GM12878 (cell line): ENCODE measurements at regions not wholly inside any gene's neighbourhood (a gene's known extent, or its start where the extent isn't known, plus 50 kb on each side); places are given as distances from the start of the nearest gene placed in this dataset.

ENCODE experiments used
- ATAC-seq: fragments of 200-7000 bp; cut with Tn5 transposase; 3 replicates; pipeline ENCODE4 v1.9.1; 2020; ENCODE audit warnings: mild to moderate bottlenecking, moderate library complexity
- BruUV-seq: library from RNA; stranded (reverse); fragments of 400-500 nt; replicated peaks from 2 replicates; lab custom pipeline; 2021; lab: Mats Ljungman, UMichigan
- CTCF ChIA-PET: fragments of 300-600 bp; sonication (Branson Sonifier 250); formaldehyde crosslinking; extraction: SDS; loops from one replicate; lab custom pipeline; 2021; ENCODE audit warnings: inconsistent platforms; lab: Yijun Ruan, JAX
- POLR2A ChIA-PET: fragments of 350-600 bp; formaldehyde crosslinking; extraction: SDS; loops from one replicate; lab custom pipeline; 2021; ENCODE audit warnings: inconsistent platforms; lab: Charles Lee
- RAD21 ChIA-PET: fragments of 300-600 bp; sonication (Branson Sonifier 250); formaldehyde crosslinking; loops from one replicate; lab custom pipeline; 2023; ENCODE audit warnings: antibody characterized with exemption; ENCODE audit not compliant: unreplicated experiment; lab: Charles Lee
- SMC1A ChIA-PET: fragments of 300-600 bp; sonication (Branson Sonifier 250); formaldehyde crosslinking; loops from one replicate; lab custom pipeline; 2023; ENCODE audit not compliant: unreplicated experiment, uncharacterized antibody; lab: Charles Lee
- DNase-seq: peaks from one replicate; pipeline ENCODE4 v3.0.0-alpha.2; 2011; ENCODE audit warnings: low read depth, low spot score
- FAIRE-seq: peaks from 3 replicates; lab custom pipeline; 2011; peaks lifted over from hg19 to GRCh38; lab: Jason Lieb, UNC
- H2AFZ ChIP-seq: 2 replicates; pipeline ENCODE4 v1.6.0; 2011; ENCODE audit warnings: low read depth, low read length, control low read depth; ENCODE audit not compliant: control insufficient read depth
- H3K27ac ChIP-seq: 2 replicates; pipeline ENCODE4 v1.5.1; 2011; ENCODE audit warnings: control low read depth; ENCODE audit not compliant: control insufficient read depth, insufficient read depth
- H3K27me3 ChIP-seq, 2 experiments: replicated peaks in 1 of 2; 2 replicates each; pipeline versions ENCODE4 v1.6.0 to v1.6.1; 2011; ENCODE audit warnings: low read length in 1 of 2; ENCODE audit not compliant: control insufficient read depth in 2 of 2, insufficient read depth in 2 of 2
- H3K36me3 ChIP-seq, 2 experiments: 2 replicates each; pipeline ENCODE4 v1.5.1; 2011; ENCODE audit warnings: low read length in 1 of 2; ENCODE audit not compliant: control insufficient read depth in 2 of 2, insufficient read depth in 2 of 2
- H3K4me1 ChIP-seq: 2 replicates; pipeline ENCODE4 v1.6.1; 2011; ENCODE audit warnings: mild to moderate bottlenecking, low read length, moderate library complexity, mixed read lengths; ENCODE audit not compliant: control insufficient read depth, insufficient read depth
- H3K4me2 ChIP-seq: 2 replicates; pipeline ENCODE4 v1.6.0; 2011; ENCODE audit warnings: control low read depth; ENCODE audit not compliant: control insufficient read depth, insufficient read depth
- H3K4me3 ChIP-seq: fragments of 200-600 bp; sonication (generic); 2 replicates; pipeline ENCODE4 v1.5.1; 2016
- H3K79me2 ChIP-seq: 2 replicates; pipeline ENCODE4 v1.6.0; 2011; ENCODE audit warnings: low read length; ENCODE audit not compliant: control insufficient read depth, insufficient read depth
- H3K9ac ChIP-seq: 2 replicates; pipeline ENCODE4 v1.8.0; 2011; ENCODE audit warnings: low read length, control low read depth, mixed read lengths; ENCODE audit not compliant: control insufficient read depth, insufficient read depth
- H3K9me3 ChIP-seq: replicated peaks from 3 replicates; pipeline ENCODE4 v1.5.1; 2011; ENCODE audit warnings: mild to moderate bottlenecking, low read length; ENCODE audit not compliant: control insufficient read depth, insufficient read depth
- H4K20me1 ChIP-seq: 2 replicates; pipeline ENCODE4 v1.6.0; 2011; ENCODE audit not compliant: control insufficient read depth, insufficient read depth
- CBX5 ChIP-seq: sonication (generic); IDR thresholded peaks from 2 replicates; pipeline ENCODE4 v1.6.1; 2016; ENCODE audit warnings: low read depth, moderate library complexity, mild to moderate bottlenecking, inconsistent platforms
- EP300 ChIP-seq, 2 experiments: fragments of 150-350 bp in 1 of 2; IDR thresholded peaks; 2 replicates each; pipeline ENCODE4 v1.6.1; 2011 to 2012; ENCODE audit warnings: low read depth in 2 of 2, low read length in 2 of 2, borderline replicate concordance in 1 of 2, improper control_type of control experiment in 1 of 2, inconsistent platforms in 1 of 2; ENCODE audit not compliant: control insufficient read depth in 1 of 2
- GABPA ChIP-seq: IDR thresholded peaks from 2 replicates; pipeline ENCODE4 v1.6.1; 2014; ENCODE audit warnings: antibody characterized with exemption, low read depth, mild to moderate bottlenecking, inconsistent platforms
- HDGF ChIP-seq: fragments of 450-650 bp; IDR thresholded peaks from 2 replicates; pipeline ENCODE4 v1.6.1; 2016; ENCODE audit warnings: antibody characterized with exemption
- IRF4 ChIP-seq: IDR thresholded peaks from 2 replicates; pipeline ENCODE4 v1.6.1; 2011; ENCODE audit warnings: low read depth, low read length
- NR2F1 ChIP-seq: fragments of 450-650 bp; conservative IDR thresholded peaks from 2 replicates; pipeline ENCODE4 v1.6.1; 2017; ENCODE audit warnings: mild to moderate bottlenecking
- POLR2AphosphoS5 ChIP-seq: IDR thresholded peaks from 2 replicates; pipeline ENCODE4 v1.6.1; 2011; ENCODE audit warnings: mild to moderate bottlenecking, low read length, inconsistent platforms
- RFX5 ChIP-seq: IDR thresholded peaks from 2 replicates; pipeline ENCODE4 v1.6.1; 2011; ENCODE audit warnings: low read depth, low read length, improper control_type of control experiment
- RUNX3 ChIP-seq: IDR thresholded peaks from 2 replicates; pipeline ENCODE4 v1.6.1; 2012; ENCODE audit warnings: low read length, inconsistent platforms
- SRF ChIP-seq, 2 experiments: IDR thresholded peaks; 2 replicates each; pipeline ENCODE4 v1.6.1; 2011; ENCODE audit warnings: low read depth in 2 of 2, low read length in 2 of 2, mild to moderate bottlenecking in 1 of 2, moderate library complexity in 1 of 2
- SUZ12 ChIP-seq: fragments of 200-600 bp; sonication (generic); IDR thresholded peaks from one replicate; pipeline ENCODE4 v1.6.1; 2018; ENCODE audit warnings: antibody characterized with exemption, mild to moderate bottlenecking; ENCODE audit not compliant: unreplicated experiment
- TCF12 ChIP-seq: IDR thresholded peaks from 2 replicates; pipeline ENCODE4 v1.6.1; 2011; ENCODE audit warnings: low read depth, mild to moderate bottlenecking, low read length
- WRNIP1 ChIP-seq: IDR thresholded peaks from 2 replicates; pipeline ENCODE4 v1.6.1; 2011; ENCODE audit warnings: low read depth, low read length, improper control_type of control experiment, borderline replicate concordance
- ZNF384 ChIP-seq: IDR thresholded peaks from 2 replicates; pipeline ENCODE4 v1.6.1; 2012; ENCODE audit warnings: low read depth, mild to moderate bottlenecking, low read length, improper control_type of control experiment, borderline replicate concordance
- WGBS: methylation state at CpG from one replicate; pipeline ENCODE4 v1.1.6; 2016; ENCODE audit warnings: low lambda C conversion rate; ENCODE audit not compliant: insufficient replicate concordance, insufficient coverage; ENCODE audit errors: missing lambda C conversion rate; 5-methylcytosine and 5-hydroxymethylcytosine counted together
- in situ Hi-C: fragments of 300-500 bp; cut with MboI; formaldehyde crosslinking; loops from 9 replicates; pipeline ENCODE4 v1.14.3; 2018; ENCODE audit warnings: mixed read lengths
- intact Hi-C: fragments of 100-400 bp; cut with micrococcal nuclease; formaldehyde crosslinking; loops from one replicate; pipeline ENCODE4 v1.14.2; 2022; ENCODE audit not compliant: unreplicated experiment

DNA sequence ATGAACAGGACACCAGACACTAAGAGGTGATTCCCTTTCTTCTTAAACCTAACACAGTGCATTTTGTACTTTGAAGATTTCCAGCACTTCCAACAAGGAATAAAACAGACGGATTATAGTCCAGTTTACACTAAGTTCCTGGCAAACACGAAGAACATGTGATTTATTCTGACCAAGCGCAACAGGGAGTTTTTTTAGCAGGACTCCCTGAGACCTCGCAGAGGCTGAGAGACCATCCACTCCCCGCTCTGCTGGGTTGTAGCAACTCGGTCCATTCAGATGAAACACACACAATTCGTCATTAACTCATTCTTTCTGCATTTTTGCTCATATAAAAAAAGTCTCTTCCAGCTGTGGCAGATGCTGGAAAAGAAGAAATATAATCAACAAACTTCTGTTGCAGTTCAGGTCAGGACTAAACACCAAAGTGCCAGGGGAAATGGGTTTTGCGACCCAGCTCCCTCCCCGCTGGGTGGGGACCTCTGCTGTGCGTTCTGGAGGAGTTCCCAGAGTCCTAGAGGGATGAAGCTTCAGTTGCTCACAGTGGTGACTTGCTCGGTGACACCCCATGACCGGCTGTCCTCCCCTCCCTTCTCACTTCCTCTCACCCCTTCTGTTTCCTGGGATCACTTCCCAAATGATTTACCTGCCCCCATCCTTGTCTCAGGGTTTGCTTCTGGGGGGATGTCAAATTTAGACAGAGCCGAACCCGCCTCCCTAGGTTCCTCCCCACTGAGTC, 52.5 kb downstream of the KCNF1 start:
- DNase-seq (no peak), FAIRE-seq (no peak), ATAC-seq (no peak)
- in situ Hi-C loops (no loop called here), intact Hi-C loops (no loop called here)
- H3K4me2 ChIP-seq, result no peak overlapping the region
- H3K79me2 ChIP-seq, result no peaks in the 10 kb centered on the region
- H3K4me1 ChIP-seq, result no peaks in the 10 kb centered on the region
- H3K27me3 ChIP-seq, result peaks cover 0 to 4% of the 10 kb centered on the region in 2 experiments; a peak in 3 of 4 replicates
- ChIA-PET RAD21 (no interaction called here), CTCF (no interaction called here), POLR2A (no interaction called here), SMC1A (no interaction called here)
- no peak overlapping the region for H3K27ac ChIP-seq
- no peak for TF ChIP-seq SUZ12
- TF ChIP-seq ZNF384, result no peak
- no peak for TF ChIP-seq RUNX3
- TF ChIP-seq NR2F1, result no peak
- no peak for TF ChIP-seq POLR2AphosphoS5
- TF ChIP-seq CBX5, result no peak
- no peak for TF ChIP-seq HDGF
- no peak for TF ChIP-seq SRF (IDR thresholded peaks at IDR 0.05; ENCODE audit: low read depth in 2 of 2, low read length in 2 of 2)
- TF ChIP-seq IRF4, result no peak
- no peak for TF ChIP-seq WRNIP1
- no peak for TF ChIP-seq TCF12
- TF ChIP-seq EP300 (IDR thresholded peaks at IDR 0.05; ENCODE audit: borderline replicate concordance in 1 of 2, control insufficient read depth in 1 of 2, low read depth in 2 of 2, low read length in 2 of 2), result no peak
- no peak for TF ChIP-seq RFX5
- TF ChIP-seq GABPA, result no peak
- no TSS peak for BruUV-seq
- no peak overlapping the region for H3K9ac ChIP-seq
- WGBS, result 17% methylated on average over 14 of the region's 14 CpGs
- no peak overlapping the region for H3K4me3 ChIP-seq
- no peaks in the 10 kb centered on the region for H4K20me1 ChIP-seq
- H2AFZ ChIP-seq, result no peak overlapping the region
- H3K9me3 ChIP-seq, result no peaks in the 10 kb centered on the region
- H3K36me3 ChIP-seq, result no peaks in the 10 kb centered on the region
